NOMO-1 treated with DMSO at 0.1 percent for 48 hours (cell line): ENCODE measurements at regions not wholly inside any gene's neighbourhood (a gene's known extent, or its start where the extent isn't known, plus 50 kb on each side); places are given as distances from the start of the nearest gene placed in this dataset.

Source experiments
- DNase-seq: peaks from one replicate; lab custom pipeline; 2025; ENCODE audit not compliant: unreplicated experiment; lab: John Stamatoyannopoulos, UW

GRCh38 chr4:52231526-52231925 lies 180.4 kb downstream of the SPATA18 start:
- no peak for DNase-seq

GRCh38 chr4:52234561-52235440 lies 183.7 kb downstream of the SPATA18 start:
- no peak for DNase-seq

GRCh38 chr4:52235552-52236201 lies 184.6 kb downstream of the SPATA18 start:
- DNase-seq = no peak

- no peak for DNase-seq
Measured at GRCh38 chr4:52241916-52242315, 190.8 kb downstream of the SPATA18 start.

GRCh38 chr4:52243367-52243766 lies 192.3 kb downstream of the SPATA18 start:
- no peak for DNase-seq

GRCh38 chr4:52244103-52244775 lies 193.1 kb downstream of the SPATA18 start:
- DNase-seq = no peak

- DNase-seq = no peak
Measured at GRCh38 chr4:52244848-52245247, 193.7 kb downstream of the SPATA18 start.

- no peak for DNase-seq
Measured at GRCh38 chr4:52246827-52247226, 195.7 kb downstream of the SPATA18 start.

- DNase-seq = no peak
Measured at GRCh38 chr4:52247941-52248340, 196.8 kb downstream of the SPATA18 start.

- no peak for DNase-seq
Measured at GRCh38 chr4:52248820-52249219, 197.7 kb downstream of the SPATA18 start.

- DNase-seq = no peak
Measured at GRCh38 chr4:52249581-52249980, 198.5 kb downstream of the SPATA18 start.

- no peak for DNase-seq
Measured at GRCh38 chr4:52250154-52250553, 199.1 kb downstream of the SPATA18 start.

GRCh38 chr4:52251864-52252263 lies 200.8 kb downstream of the SPATA18 start:
- no peak for DNase-seq

- no peak for DNase-seq
Measured at GRCh38 chr4:52253025-52253424, 201.9 kb downstream of the SPATA18 start.

GRCh38 chr4:52256522-52256921 lies 205.4 kb downstream of the SPATA18 start:
- no peak for DNase-seq

GRCh38 chr4:52259978-52260377 lies 208.9 kb downstream of the SPATA18 start:
- no peak for DNase-seq

- no peak for DNase-seq
Measured at GRCh38 chr4:52260514-52261210, 209.6 kb downstream of the SPATA18 start.

GRCh38 chr4:52263607-52264006 lies 212.5 kb downstream of the SPATA18 start:
- DNase-seq = no peak

GRCh38 chr4:52265781-52266525 lies 214.8 kb downstream of the SPATA18 start:
- DNase-seq = no peak

- DNase-seq = no peak
Measured at GRCh38 chr4:52266537-52267137, 215.5 kb downstream of the SPATA18 start.
